HEK293 (cell line): ENCODE measurements at regions not wholly inside any gene's neighbourhood (a gene's known extent, or its start where the extent isn't known, plus 50 kb on each side); places are given as distances from the start of the nearest gene placed in this dataset.

Experiments used
- CTCF ChIA-PET: fragments of 350-600 bp; formaldehyde crosslinking; extraction: SDS; loops from one replicate; lab custom pipeline; 2021; ENCODE audit warnings: antibody characterized with exemption; lab: Yijun Ruan, JAX
- POLR2A ChIA-PET: fragments of 300-600 bp; formaldehyde crosslinking; extraction: SDS; loops from one replicate; lab custom pipeline; 2020; ENCODE audit warnings: antibody characterized with exemption, inconsistent platforms; lab: Yijun Ruan, JAX
- H3K27ac ChIP-seq: fragments of 200-500 bp; sonication (Bioruptor generic); 2 replicates; pipeline ENCODE4 v1.5.1; 2014; ENCODE audit warnings: low read depth, low read length, control low read depth, inconsistent platforms; ENCODE audit errors: extremely low read depth
- H3K36me3 ChIP-seq, 2 experiments: fragments of 200-500 bp in 1 of 2; sonication (Bioruptor generic) in 1 of 2; 1 replicate in 1 of 2; 2 replicates in 1 of 2; pipeline ENCODE4 v1.5.1; 2014 to 2017; ENCODE audit warnings: inconsistent platforms in 2 of 2, low read length in 2 of 2; ENCODE audit not compliant: control insufficient read depth in 2 of 2, insufficient read depth in 1 of 2
- H3K4me1 ChIP-seq: fragments of 200-500 bp; sonication (Bioruptor generic); 2 replicates; pipeline ENCODE4 v1.5.1; 2014; ENCODE audit warnings: mild to moderate bottlenecking, low read length, inconsistent platforms; ENCODE audit not compliant: control insufficient read depth, insufficient read depth
- H3K4me3 ChIP-seq: 2 replicates; pipeline ENCODE4 v1.5.1; 2011; ENCODE audit warnings: low read depth, mild to moderate bottlenecking, control low read depth, low read length, moderate library complexity
- H3K9me3 ChIP-seq: fragments of 200-500 bp; sonication (Bioruptor generic); 2 replicates; pipeline ENCODE4 v1.5.1; 2014; ENCODE audit warnings: low read depth, low read length, inconsistent platforms; ENCODE audit not compliant: control insufficient read depth, insufficient read depth
- GLI4 ChIP-seq: fragments of 450-650 bp; formaldehyde crosslinking; IDR thresholded peaks from 2 replicates; pipeline ENCODE4 v1.5.1; 2016; ENCODE audit warnings: missing biosample characterization, missing genetic modification characterization
- GLIS1 ChIP-seq: fragments of 450-650 bp; formaldehyde crosslinking; IDR thresholded peaks from 2 replicates; pipeline ENCODE4 v1.5.1; 2016; ENCODE audit warnings: missing biosample characterization, missing genetic modification characterization
- MZF1 ChIP-seq: fragments of 450-650 bp; formaldehyde crosslinking; IDR thresholded peaks from 2 replicates; pipeline ENCODE4 v1.5.1; 2017; ENCODE audit warnings: missing biosample characterization, missing genetic modification characterization, borderline replicate concordance
- SP2 ChIP-seq: fragments of 450-650 bp; formaldehyde crosslinking; IDR thresholded peaks from 2 replicates; pipeline ENCODE4 v1.5.1; 2016; ENCODE audit warnings: missing biosample characterization, missing genetic modification characterization
- TRIM28 ChIP-seq: IDR thresholded peaks from 2 replicates; pipeline ENCODE4 v1.6.1; 2011; ENCODE audit warnings: low read length, control low read depth, borderline replicate concordance
- ZBTB7A ChIP-seq: fragments of 450-650 bp; formaldehyde crosslinking; IDR thresholded peaks from 2 replicates; pipeline ENCODE4 v1.5.1; 2016; ENCODE audit warnings: low read depth, missing biosample characterization, missing genetic modification characterization
- ZEB2 ChIP-seq: fragments of 450-650 bp; formaldehyde crosslinking; IDR thresholded peaks from 2 replicates; pipeline ENCODE4 v1.5.1; 2016; ENCODE audit warnings: missing biosample characterization, missing genetic modification characterization
- ZNF112 ChIP-seq: fragments of 450-650 bp; formaldehyde crosslinking; IDR thresholded peaks from 2 replicates; pipeline ENCODE4 v1.5.0; 2017; ENCODE audit warnings: missing biosample characterization, missing genetic modification characterization
- ZNF157 ChIP-seq: fragments of 450-650 bp; formaldehyde crosslinking; IDR thresholded peaks from 2 replicates; pipeline ENCODE4 v1.5.1; 2016; ENCODE audit warnings: missing biosample characterization, missing genetic modification characterization
- ZNF214 ChIP-seq: fragments of 450-650 bp; formaldehyde crosslinking; IDR thresholded peaks from 2 replicates; pipeline ENCODE4 v1.5.1; 2017; ENCODE audit warnings: missing biosample characterization, mild to moderate bottlenecking, missing genetic modification characterization, borderline replicate concordance
- ZNF302 ChIP-seq: fragments of 450-650 bp; formaldehyde crosslinking; IDR thresholded peaks from 2 replicates; pipeline ENCODE4 v1.5.1; 2016; ENCODE audit warnings: missing biosample characterization, missing genetic modification characterization, low read depth
- ZNF548 ChIP-seq: fragments of 450-650 bp; formaldehyde crosslinking; IDR thresholded peaks from 2 replicates; pipeline ENCODE4 v1.5.1; 2016; ENCODE audit warnings: missing biosample characterization, missing genetic modification characterization
- ZNF555 ChIP-seq: fragments of 450-650 bp; formaldehyde crosslinking; conservative IDR thresholded peaks from 2 replicates; pipeline ENCODE4 v1.5.1; 2017; ENCODE audit warnings: missing biosample characterization, mild to moderate bottlenecking, missing genetic modification characterization, inconsistent platforms
- ZNF560 ChIP-seq: fragments of 450-650 bp; formaldehyde crosslinking; IDR thresholded peaks from 2 replicates; pipeline ENCODE4 v1.5.1; 2017; ENCODE audit warnings: missing biosample characterization, missing genetic modification characterization, borderline replicate concordance
- ZNF600 ChIP-seq: fragments of 450-650 bp; formaldehyde crosslinking; IDR thresholded peaks from 2 replicates; pipeline ENCODE4 v1.5.1; 2016; ENCODE audit warnings: missing biosample characterization, missing genetic modification characterization
- ZNF791 ChIP-seq: fragments of 450-650 bp; formaldehyde crosslinking; IDR thresholded peaks from 2 replicates; pipeline ENCODE4 v1.5.1; 2016; ENCODE audit warnings: missing biosample characterization, missing genetic modification characterization
- ZNF837 ChIP-seq: fragments of 450-650 bp; formaldehyde crosslinking; IDR thresholded peaks from 2 replicates; pipeline ENCODE4 v1.5.1; 2016; ENCODE audit warnings: missing biosample characterization, missing genetic modification characterization
- TF ChIP-seq, protein P1 (sequence below): fragments of 450-650 bp; formaldehyde crosslinking; IDR thresholded peaks from 2 replicates; pipeline ENCODE4 v1.5.1; 2017; ENCODE audit warnings: missing biosample characterization, missing genetic modification characterization
- TF ChIP-seq, protein P2 (sequence below): fragments of 450-650 bp; formaldehyde crosslinking; IDR thresholded peaks from 2 replicates; pipeline ENCODE4 v1.5.1; 2017; ENCODE audit warnings: missing biosample characterization, missing genetic modification characterization
- TF ChIP-seq, protein P3 (sequence below): fragments of 450-650 bp; formaldehyde crosslinking; IDR thresholded peaks from 2 replicates; pipeline ENCODE4; 2016; ENCODE audit warnings: missing biosample characterization, missing genetic modification characterization
- TF ChIP-seq, protein P4 (sequence below): fragments of 450-650 bp; formaldehyde crosslinking; IDR thresholded peaks from 2 replicates; pipeline ENCODE4 v1.5.1; 2016; ENCODE audit warnings: missing biosample characterization, missing genetic modification characterization

DNA sequence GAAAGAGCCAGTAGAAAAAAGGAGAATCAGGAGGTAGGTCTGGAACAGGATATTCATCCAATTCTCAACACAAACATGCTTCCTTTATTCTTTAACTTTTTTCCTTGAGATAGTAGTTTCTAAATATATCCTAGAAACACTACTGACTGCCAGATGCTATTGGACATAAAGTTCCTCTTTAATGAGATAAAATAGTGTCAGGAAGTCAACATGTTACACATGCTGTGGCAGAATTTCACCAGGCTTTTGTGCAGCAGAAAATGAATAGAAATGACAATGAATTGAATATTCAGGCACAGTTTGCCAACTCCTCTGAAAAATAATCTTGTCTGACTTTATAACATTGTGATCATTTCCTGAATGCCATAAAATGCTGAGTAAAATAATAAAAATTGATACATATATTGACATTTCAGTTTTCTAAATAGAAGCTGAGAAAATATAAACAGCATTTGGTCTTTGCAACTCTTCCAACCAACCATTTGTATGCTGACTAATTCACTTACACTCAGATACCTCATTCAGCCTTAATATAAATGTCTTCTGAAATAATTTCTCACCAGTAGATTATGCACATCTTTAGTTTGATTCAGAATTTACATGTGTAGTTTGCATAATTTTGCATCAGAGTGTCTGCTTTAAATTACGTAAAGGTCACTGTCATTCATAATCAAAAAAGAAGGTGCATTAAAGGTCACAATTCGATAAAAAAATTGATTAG, 486.1 kb upstream of the ADGRL2 start:
- TF ChIP-seq ZNF302 (tag by site-specific recombination), result no peak
- no peak for TF ChIP-seq ZNF600 (tag by site-specific recombination)
- TF ChIP-seq, protein P1, sequence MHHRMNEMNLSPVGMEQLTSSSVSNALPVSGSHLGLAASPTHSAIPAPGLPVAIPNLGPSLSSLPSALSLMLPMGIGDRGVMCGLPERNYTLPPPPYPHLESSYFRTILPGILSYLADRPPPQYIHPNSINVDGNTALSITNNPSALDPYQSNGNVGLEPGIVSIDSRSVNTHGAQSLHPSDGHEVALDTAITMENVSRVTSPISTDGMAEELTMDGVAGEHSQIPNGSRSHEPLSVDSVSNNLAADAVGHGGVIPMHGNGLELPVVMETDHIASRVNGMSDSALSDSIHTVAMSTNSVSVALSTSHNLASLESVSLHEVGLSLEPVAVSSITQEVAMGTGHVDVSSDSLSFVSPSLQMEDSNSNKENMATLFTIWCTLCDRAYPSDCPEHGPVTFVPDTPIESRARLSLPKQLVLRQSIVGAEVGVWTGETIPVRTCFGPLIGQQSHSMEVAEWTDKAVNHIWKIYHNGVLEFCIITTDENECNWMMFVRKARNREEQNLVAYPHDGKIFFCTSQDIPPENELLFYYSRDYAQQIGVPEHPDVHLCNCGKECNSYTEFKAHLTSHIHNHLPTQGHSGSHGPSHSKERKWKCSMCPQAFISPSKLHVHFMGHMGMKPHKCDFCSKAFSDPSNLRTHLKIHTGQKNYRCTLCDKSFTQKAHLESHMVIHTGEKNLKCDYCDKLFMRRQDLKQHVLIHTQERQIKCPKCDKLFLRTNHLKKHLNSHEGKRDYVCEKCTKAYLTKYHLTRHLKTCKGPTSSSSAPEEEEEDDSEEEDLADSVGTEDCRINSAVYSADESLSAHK (tag by site-specific recombination), result no peak
- TF ChIP-seq, protein P2, sequence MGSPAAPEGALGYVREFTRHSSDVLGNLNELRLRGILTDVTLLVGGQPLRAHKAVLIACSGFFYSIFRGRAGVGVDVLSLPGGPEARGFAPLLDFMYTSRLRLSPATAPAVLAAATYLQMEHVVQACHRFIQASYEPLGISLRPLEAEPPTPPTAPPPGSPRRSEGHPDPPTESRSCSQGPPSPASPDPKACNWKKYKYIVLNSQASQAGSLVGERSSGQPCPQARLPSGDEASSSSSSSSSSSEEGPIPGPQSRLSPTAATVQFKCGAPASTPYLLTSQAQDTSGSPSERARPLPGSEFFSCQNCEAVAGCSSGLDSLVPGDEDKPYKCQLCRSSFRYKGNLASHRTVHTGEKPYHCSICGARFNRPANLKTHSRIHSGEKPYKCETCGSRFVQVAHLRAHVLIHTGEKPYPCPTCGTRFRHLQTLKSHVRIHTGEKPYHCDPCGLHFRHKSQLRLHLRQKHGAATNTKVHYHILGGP (tag by site-specific recombination), result no peak
- no peak for TF ChIP-seq ZEB2 (tag by site-specific recombination)
- TF ChIP-seq ZNF555 (tag by site-specific recombination), result no peak
- TF ChIP-seq, all 188 proteins: peak for 0
- no peaks in the 10 kb centered on the region for H3K9me3 ChIP-seq
- H3K4me3 ChIP-seq, result no peak overlapping the region
- no peak overlapping the region for H3K27ac ChIP-seq
- no peaks in the 10 kb centered on the region for H3K36me3 ChIP-seq
- ChIA-PET POLR2A (no interaction called here), CTCF (no interaction called here)
- H3K4me1 ChIP-seq, result no peaks in the 10 kb centered on the region

DNA sequence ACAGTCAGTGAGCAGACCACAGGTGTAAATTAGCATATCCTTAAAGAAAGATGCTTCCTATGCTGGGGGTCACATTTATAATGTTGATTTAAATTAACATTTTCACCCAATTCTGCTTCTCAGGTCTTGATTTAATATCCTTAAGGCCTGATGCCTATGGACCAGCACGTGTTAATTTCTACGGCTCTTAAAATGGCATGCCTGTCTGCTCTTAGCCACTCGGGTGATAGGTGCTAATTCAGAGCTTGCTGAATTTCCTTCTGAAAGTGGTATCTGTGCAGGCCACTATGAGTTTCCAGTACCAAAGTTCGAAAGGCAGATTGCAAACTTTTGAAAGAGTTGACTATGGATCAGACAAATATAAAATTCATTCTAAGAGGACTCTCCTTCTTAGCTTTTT, 487.4 kb upstream of the ADGRL2 start:
- no peaks in the 10 kb centered on the region for H3K9me3 ChIP-seq
- no peak overlapping the region for H3K4me3 ChIP-seq
- no peak overlapping the region for H3K27ac ChIP-seq
- ChIA-PET POLR2A (no interaction called here), CTCF (no interaction called here)
- H3K4me1 ChIP-seq, result no peaks in the 10 kb centered on the region
- TF ChIP-seq ZNF560 (tag by site-specific recombination) (no peak), SP2 (tag by site-specific recombination) (no peak), GLIS1 (tag by site-specific recombination) (no peak), ZNF548 (tag by site-specific recombination) (no peak), TRIM28 (no peak), MZF1 (tag by site-specific recombination) (no peak), ZNF157 (tag by site-specific recombination) (no peak), ZNF791 (tag by site-specific recombination) (no peak), ZNF837 (tag by site-specific recombination) (no peak), ZBTB7A (no peak), GLI4 (tag by site-specific recombination) (no peak), ZEB2 (tag by site-specific recombination) (no peak), ZNF214 (tag by site-specific recombination) (no peak), ZNF112 (tag by site-specific recombination) (no peak)
- TF ChIP-seq, protein P3, sequence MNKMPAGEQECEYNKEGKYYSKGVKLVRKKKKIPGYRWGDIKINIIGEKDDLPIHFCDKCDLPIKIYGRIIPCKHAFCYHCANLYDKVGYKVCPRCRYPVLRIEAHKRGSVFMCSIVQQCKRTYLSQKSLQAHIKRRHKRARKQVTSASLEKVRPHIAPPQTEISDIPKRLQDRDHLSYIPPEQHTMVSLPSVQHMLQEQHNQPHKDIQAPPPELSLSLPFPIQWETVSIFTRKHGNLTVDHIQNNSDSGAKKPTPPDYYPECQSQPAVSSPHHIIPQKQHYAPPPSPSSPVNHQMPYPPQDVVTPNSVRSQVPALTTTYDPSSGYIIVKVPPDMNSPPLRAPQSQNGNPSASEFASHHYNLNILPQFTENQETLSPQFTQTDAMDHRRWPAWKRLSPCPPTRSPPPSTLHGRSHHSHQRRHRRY (tag by site-specific recombination), result no peak
- TF ChIP-seq, protein P4, sequence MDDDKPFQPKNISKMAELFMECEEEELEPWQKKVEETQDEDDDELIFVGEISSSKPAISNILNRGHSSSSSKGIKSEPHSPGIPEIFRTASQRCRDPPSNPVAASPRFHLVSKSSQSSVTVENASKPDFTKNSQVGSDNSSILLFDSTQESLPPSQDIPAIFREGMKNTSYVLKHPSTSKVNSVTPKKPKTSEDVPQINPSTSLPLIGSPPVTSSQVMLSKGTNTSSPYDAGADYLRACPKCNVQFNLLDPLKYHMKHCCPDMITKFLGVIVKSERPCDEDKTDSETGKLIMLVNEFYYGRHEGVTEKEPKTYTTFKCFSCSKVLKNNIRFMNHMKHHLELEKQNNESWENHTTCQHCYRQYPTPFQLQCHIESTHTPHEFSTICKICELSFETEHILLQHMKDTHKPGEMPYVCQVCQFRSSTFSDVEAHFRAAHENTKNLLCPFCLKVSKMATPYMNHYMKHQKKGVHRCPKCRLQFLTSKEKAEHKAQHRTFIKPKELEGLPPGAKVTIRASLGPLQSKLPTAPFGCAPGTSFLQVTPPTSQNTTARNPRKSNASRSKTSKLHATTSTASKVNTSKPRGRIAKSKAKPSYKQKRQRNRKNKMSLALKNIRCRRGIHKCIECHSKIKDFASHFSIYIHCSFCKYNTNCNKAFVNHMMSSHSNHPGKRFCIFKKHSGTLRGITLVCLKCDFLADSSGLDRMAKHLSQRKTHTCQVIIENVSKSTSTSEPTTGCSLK (tag by site-specific recombination), result no peak
- no peaks in the 10 kb centered on the region for H3K36me3 ChIP-seq
